Endothelial cell of umbilical vein (primary cell): ENCODE measurements at regions not wholly inside any gene's neighbourhood (a gene's known extent, or its start where the extent isn't known, plus 50 kb on each side); places are given as distances from the start of the nearest gene placed in this dataset.
A peak's percentile ranks its signal among the peaks of the same experiment; 100 is the strongest.

Experiments used
- BruUV-seq: library from RNA; stranded (reverse); fragments of 400-500 nt; replicated peaks from 2 replicates; lab custom pipeline; 2021; lab: Mats Ljungman, UMichigan
- CTCF ChIA-PET: fragments of 300-600, 350-600 bp; sonication (Branson Sonifier 250); formaldehyde crosslinking; loops from one replicate; lab custom pipeline; 2021; ENCODE audit warnings: antibody characterized with exemption, inconsistent platforms; lab: Charles Lee
- POLR2A ChIA-PET: fragments of 300-600, 350-600 bp; sonication (Branson Sonifier 250); formaldehyde crosslinking; loops from one replicate; lab custom pipeline; 2021; ENCODE audit warnings: antibody characterized with exemption, inconsistent platforms; lab: Charles Lee
- DNase-seq: peaks from one replicate; pipeline ENCODE4 v3.0.0-alpha.2; 2011; ENCODE audit warnings: low read depth, low spot score
- FAIRE-seq: peaks from 2 replicates; lab custom pipeline; 2011; peaks lifted over from hg19 to GRCh38; lab: Jason Lieb, UNC
- H2AFZ ChIP-seq: 2 replicates; pipeline ENCODE4 v1.6.0; 2012; ENCODE audit warnings: low read depth, low read length, control low read depth, inconsistent platforms
- H3K27ac ChIP-seq: 2 replicates; pipeline ENCODE4 v1.5.1; 2011; ENCODE audit warnings: low read depth, mild to moderate bottlenecking, control low read depth, low read length, moderate library complexity; ENCODE audit not compliant: insufficient read depth
- H3K27me3 ChIP-seq, 2 experiments: 2 replicates each; pipeline versions ENCODE4 v1.6.0 to v1.6.1; 2011; ENCODE audit warnings: low read length in 2 of 2, mixed read lengths in 1 of 2; ENCODE audit not compliant: control insufficient read depth in 2 of 2, insufficient read depth in 2 of 2
- H3K36me3 ChIP-seq, 2 experiments: 2 replicates in 1 of 2; 3 replicates in 1 of 2; pipeline ENCODE4 v1.5.1; 2011; ENCODE audit warnings: low read length in 2 of 2, mild to moderate bottlenecking in 1 of 2, moderate library complexity in 1 of 2; ENCODE audit not compliant: control insufficient read depth in 2 of 2, insufficient read depth in 2 of 2; ENCODE audit errors: extremely low read depth in 1 of 2
- H3K4me1 ChIP-seq: 3 replicates; pipeline ENCODE4 v1.5.1; 2011; ENCODE audit warnings: mild to moderate bottlenecking, low read length; ENCODE audit not compliant: control insufficient read depth, insufficient read depth; ENCODE audit errors: extremely low read depth
- H3K4me2 ChIP-seq: 2 replicates; pipeline ENCODE4 v1.6.1; 2011; ENCODE audit warnings: low read length, control low read depth, mixed read lengths; ENCODE audit not compliant: insufficient read depth
- H3K4me3 ChIP-seq, 3 experiments: fragments of 200-600 bp in 1 of 3; sonication (generic), shearing (Covaris generic) in 1 of 3; replicated peaks in 1 of 3; 2 replicates each; pipeline ENCODE4 v1.5.1; 2011 to 2016; ENCODE audit warnings: control low read depth in 3 of 3, low read length in 3 of 3, mild to moderate bottlenecking in 2 of 3, inconsistent platforms in 1 of 3, low read depth in 1 of 3, moderate library complexity in 1 of 3; ENCODE audit not compliant: insufficient read depth in 1 of 3
- H3K79me2 ChIP-seq: 2 replicates; pipeline ENCODE4 v1.6.0; 2012; ENCODE audit warnings: low read length, inconsistent platforms; ENCODE audit not compliant: control insufficient read depth, insufficient read depth
- H3K9ac ChIP-seq: replicated peaks from 2 replicates; pipeline ENCODE3; 2011; ENCODE audit warnings: low read length, control low read depth; ENCODE audit not compliant: insufficient read depth; ENCODE audit errors: extremely low read depth
- H3K9me1 ChIP-seq: replicated peaks from 3 replicates; pipeline ENCODE4 v1.6.0; 2011; ENCODE audit warnings: mild to moderate bottlenecking, low read length; ENCODE audit not compliant: control insufficient read depth, insufficient read depth; ENCODE audit errors: extremely low read depth
- H3K9me3 ChIP-seq: replicated peaks from 2 replicates; pipeline ENCODE4 v1.5.1; 2012; ENCODE audit warnings: low read length, inconsistent platforms; ENCODE audit not compliant: control insufficient read depth, insufficient read depth
- H4K20me1 ChIP-seq: replicated peaks from 2 replicates; pipeline ENCODE3; 2011; ENCODE audit warnings: mild to moderate bottlenecking, low read length; ENCODE audit not compliant: control insufficient read depth, insufficient read depth; ENCODE audit errors: extremely low read depth
- EZH2 ChIP-seq: IDR thresholded peaks from 2 replicates; pipeline ENCODE4 v1.6.1; 2012; ENCODE audit warnings: borderline replicate concordance, low read depth, mild to moderate bottlenecking, moderate library complexity, low read length, inconsistent platforms; ENCODE audit not compliant: severe bottlenecking
- FOS ChIP-seq: IDR thresholded peaks from 2 replicates; pipeline ENCODE4 v1.6.1; 2011; ENCODE audit warnings: mild to moderate bottlenecking, low read length, moderate library complexity, borderline replicate concordance; ENCODE audit not compliant: insufficient read depth
- GATA2 ChIP-seq: IDR thresholded peaks from 2 replicates; pipeline ENCODE4 v1.7.0; 2011; ENCODE audit warnings: low read depth, mild to moderate bottlenecking, moderate library complexity, mixed read lengths, low read length; ENCODE audit not compliant: insufficient read length, insufficient read depth
- JUN ChIP-seq: IDR thresholded peaks from 2 replicates; pipeline ENCODE4 v1.6.1; 2011; ENCODE audit warnings: borderline replicate concordance, low read depth; ENCODE audit not compliant: insufficient read length, insufficient read depth
- MYC ChIP-seq: IDR thresholded peaks from one replicate; pipeline ENCODE4 v1.6.1; 2011; ENCODE audit warnings: mild to moderate bottlenecking, low read depth, low read length
- POLR2A ChIP-seq: IDR thresholded peaks from 2 replicates; pipeline ENCODE4 v1.6.1; 2012; ENCODE audit warnings: low read depth, mild to moderate bottlenecking, control low read depth, low read length
- POLR2AphosphoS5 ChIP-seq: IDR thresholded peaks from 2 replicates; pipeline ENCODE4 v1.6.1; 2012; ENCODE audit warnings: low read depth, mild to moderate bottlenecking, control low read depth, low read length, moderate library complexity; ENCODE audit not compliant: insufficient read depth
- dilution Hi-C: fragments of 300-500 bp; cut with MboI; formaldehyde crosslinking; loops from one replicate; pipeline ENCODE4 v1.15.0; 2019; ENCODE audit warnings: low sequenced_read_pairs; ENCODE audit not compliant: extremely low pct_ligation_motif_present
- intact Hi-C: fragments of 100-400 bp; cut with micrococcal nuclease; formaldehyde crosslinking; loops from one replicate; pipeline ENCODE4 v1.10.0; 2022
- TF ChIP-seq, protein P1 (sequence below), 2 donors: IDR thresholded peaks; 1 replicate in 1 of 2; 2 replicates in 1 of 2; pipeline ENCODE4 v1.5.1; 2011; ENCODE audit warnings: low read length in 2 of 2, mild to moderate bottlenecking in 2 of 2, moderate library complexity in 2 of 2, control low read depth in 1 of 2, inconsistent platforms in 1 of 2, low read depth in 1 of 2; ENCODE audit not compliant: insufficient read depth in 1 of 2; ENCODE audit errors: extremely low read depth in 1 of 2
- TF ChIP-seq, protein P2 (sequence below): IDR thresholded peaks from 2 replicates; pipeline ENCODE4 v1.6.1; 2011; ENCODE audit not compliant: insufficient read depth, insufficient read length

DNA sequence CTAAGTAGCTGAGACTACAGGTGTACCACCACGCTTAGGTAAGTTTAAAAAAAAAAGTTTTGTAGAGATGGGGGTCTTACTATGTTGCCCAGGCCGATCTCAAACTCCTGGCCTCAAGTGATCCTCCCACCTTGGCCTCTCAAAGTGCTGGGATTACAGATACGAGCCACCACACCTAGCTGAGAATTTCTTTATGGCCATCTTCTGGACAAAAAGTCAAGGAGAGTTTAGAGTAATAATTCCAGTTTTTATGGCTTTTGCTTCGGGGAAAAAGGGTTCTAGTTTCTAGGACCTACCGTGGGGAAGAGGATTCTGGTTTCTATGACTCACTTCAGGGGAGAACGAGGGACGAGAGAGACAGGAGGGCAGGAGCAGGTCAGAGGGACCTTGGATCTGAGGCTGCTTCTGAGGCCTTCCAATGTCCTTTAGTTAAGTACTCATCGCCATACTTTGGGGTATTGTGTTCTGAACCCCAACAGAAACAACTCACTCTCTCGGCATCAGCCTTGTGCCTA, 69.3 kb upstream of the IER3 start:
- no peak overlapping the region for H3K4me3 ChIP-seq
- ChIA-PET CTCF (interaction anchor here (0.6 to 3.3 kb wide), 7 partner anchors 8 to 274 kb away, joined by 3 to 10 read pairs (median 4); no protein-coding TSS in a partner anchor), POLR2A (interaction anchor here (0.5 to 1.4 kb wide), 2 partner anchors 50 to 70 kb away, joined by 6 to 8 read pairs; partner anchors contain the start of gene IER3)
- no peaks in the 10 kb centered on the region for H3K27me3 ChIP-seq
- peak overlapping the region; percentile 49 for H3K9ac ChIP-seq
- TF ChIP-seq GATA2 (no peak), JUN (no peak), POLR2A (no peak), FOS (no peak), POLR2AphosphoS5 (no peak), EZH2 (no peak), MYC (no peak)
- TF ChIP-seq, protein P1, sequence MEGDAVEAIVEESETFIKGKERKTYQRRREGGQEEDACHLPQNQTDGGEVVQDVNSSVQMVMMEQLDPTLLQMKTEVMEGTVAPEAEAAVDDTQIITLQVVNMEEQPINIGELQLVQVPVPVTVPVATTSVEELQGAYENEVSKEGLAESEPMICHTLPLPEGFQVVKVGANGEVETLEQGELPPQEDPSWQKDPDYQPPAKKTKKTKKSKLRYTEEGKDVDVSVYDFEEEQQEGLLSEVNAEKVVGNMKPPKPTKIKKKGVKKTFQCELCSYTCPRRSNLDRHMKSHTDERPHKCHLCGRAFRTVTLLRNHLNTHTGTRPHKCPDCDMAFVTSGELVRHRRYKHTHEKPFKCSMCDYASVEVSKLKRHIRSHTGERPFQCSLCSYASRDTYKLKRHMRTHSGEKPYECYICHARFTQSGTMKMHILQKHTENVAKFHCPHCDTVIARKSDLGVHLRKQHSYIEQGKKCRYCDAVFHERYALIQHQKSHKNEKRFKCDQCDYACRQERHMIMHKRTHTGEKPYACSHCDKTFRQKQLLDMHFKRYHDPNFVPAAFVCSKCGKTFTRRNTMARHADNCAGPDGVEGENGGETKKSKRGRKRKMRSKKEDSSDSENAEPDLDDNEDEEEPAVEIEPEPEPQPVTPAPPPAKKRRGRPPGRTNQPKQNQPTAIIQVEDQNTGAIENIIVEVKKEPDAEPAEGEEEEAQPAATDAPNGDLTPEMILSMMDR (IDR thresholded peaks at IDR 0.05; ENCODE audit: extremely low read depth in 1 of 2, insufficient read depth in 1 of 2, low read depth in 1 of 2, low read length in 2 of 2) = no peak
- TF ChIP-seq, protein P2, sequence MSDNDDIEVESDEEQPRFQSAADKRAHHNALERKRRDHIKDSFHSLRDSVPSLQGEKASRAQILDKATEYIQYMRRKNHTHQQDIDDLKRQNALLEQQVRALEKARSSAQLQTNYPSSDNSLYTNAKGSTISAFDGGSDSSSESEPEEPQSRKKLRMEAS = no peak
- intact Hi-C loops = loop anchor here (1.0 kb wide), 4 partner anchors 31 to 69 kb away; partner anchors contain the start of gene IER3
- H3K4me2 ChIP-seq = peak overlapping the region; percentile 20
- dilution Hi-C loops = no loop called here
- FAIRE-seq = no peak
- no peaks in the 10 kb centered on the region for H3K9me3 ChIP-seq
- no peaks in the 10 kb centered on the region for H4K20me1 ChIP-seq
- no peaks in the 10 kb centered on the region for H3K79me2 ChIP-seq
- no peak for DNase-seq
- H3K36me3 ChIP-seq = no peaks in the 10 kb centered on the region
- peaks cover 32% of the 10 kb centered on the region for H3K4me1 ChIP-seq
- no TSS peak for BruUV-seq
- H2AFZ ChIP-seq = no peak overlapping the region
- no peaks in the 10 kb centered on the region for H3K9me1 ChIP-seq
- peak overlapping the region; percentile 93 for H3K27ac ChIP-seq
